IMR-90 (cell line): ENCODE measurements at regions not wholly inside any gene's neighbourhood (a gene's known extent, or its start where the extent isn't known, plus 50 kb on each side); places are given as distances from the start of the nearest gene placed in this dataset.

Source experiments
- ATAC-seq: fragments of 200-7000 bp; cut with Tn5 transposase; 2 replicates; pipeline ENCODE4 v1.9.1; 2020; ENCODE audit warnings: low read depth, mild to moderate bottlenecking, moderate library complexity
- BruUV-seq: library from RNA; stranded (reverse); fragments of 400-500 nt; replicated peaks from 2 replicates; lab custom pipeline; 2021; lab: Mats Ljungman, UMichigan
- CTCF ChIA-PET: fragments of 300-600 bp; formaldehyde crosslinking; extraction: SDS; loops from one replicate; lab custom pipeline; 2021; ENCODE audit warnings: antibody characterized with exemption; lab: Yijun Ruan, JAX
- POLR2A ChIA-PET: fragments of 300-600 bp; sonication (Branson Sonifier 250); formaldehyde crosslinking; loops from one replicate; lab custom pipeline; 2022; ENCODE audit warnings: antibody characterized with exemption; ENCODE audit not compliant: unreplicated experiment; lab: Charles Lee
- DNase-seq: peaks from one replicate; pipeline ENCODE4 v3.0.0; 2013
- H2AFZ ChIP-seq: replicated peaks from 2 replicates; pipeline ENCODE3; 2013; ENCODE audit warnings: low read length, mild to moderate bottlenecking; ENCODE audit not compliant: poor library complexity
- H2AK5ac ChIP-seq: 2 replicates; pipeline ENCODE4 v1.6.1; 2013; ENCODE audit warnings: low read depth, low read length, inconsistent platforms
- H2AK9ac ChIP-seq: replicated peaks from 2 replicates; pipeline ENCODE3; 2013; ENCODE audit warnings: mild to moderate bottlenecking, low read depth, low read length, moderate library complexity; ENCODE audit not compliant: poor library complexity
- H2BK120ac ChIP-seq: 2 replicates; pipeline ENCODE4 v1.6.1; 2013; ENCODE audit warnings: low read depth, low read length, inconsistent platforms
- H2BK15ac ChIP-seq: 3 replicates; pipeline ENCODE4 v1.6.1; 2013; ENCODE audit warnings: low read depth, low read length, inconsistent platforms
- H2BK20ac ChIP-seq: 2 replicates; pipeline ENCODE4 v1.6.1; 2013; ENCODE audit warnings: low read depth, mild to moderate bottlenecking, inconsistent platforms, low read length, moderate library complexity
- H2BK5ac ChIP-seq: 2 replicates; pipeline ENCODE4 v1.6.1; 2013; ENCODE audit warnings: mild to moderate bottlenecking, low read depth, low read length, inconsistent platforms; ENCODE audit not compliant: poor library complexity, severe bottlenecking
- H3K14ac ChIP-seq: replicated peaks from 2 replicates; pipeline ENCODE4 v1.6.1; 2013; ENCODE audit warnings: low read depth, low read length, inconsistent platforms
- H3K18ac ChIP-seq: 2 replicates; pipeline ENCODE4 v1.6.1; 2013; ENCODE audit warnings: low read depth, low read length, control low read depth
- H3K23ac ChIP-seq: 2 replicates; pipeline ENCODE4 v1.6.1; 2013; ENCODE audit warnings: low read depth, low read length, inconsistent platforms
- H3K27ac ChIP-seq: 2 replicates; pipeline ENCODE4 v1.5.1; 2013; ENCODE audit warnings: mild to moderate bottlenecking, control low read depth, low read length; ENCODE audit not compliant: insufficient read depth
- H3K27me3 ChIP-seq: 2 replicates; pipeline ENCODE4 v1.6.1; 2013; ENCODE audit warnings: low read length; ENCODE audit not compliant: control insufficient read depth, insufficient read depth
- H3K36me3 ChIP-seq: 2 replicates; pipeline ENCODE4 v1.6.1; 2013; ENCODE audit warnings: low read length, mixed read lengths; ENCODE audit not compliant: control insufficient read depth, insufficient read depth
- H3K4ac ChIP-seq: 2 replicates; pipeline ENCODE4 v1.6.1; 2013; ENCODE audit warnings: low read depth, low read length, inconsistent platforms
- H3K4me1 ChIP-seq: 2 replicates; pipeline ENCODE4 v1.6.1; 2013; ENCODE audit warnings: low read length, mixed read lengths; ENCODE audit not compliant: control insufficient read depth, insufficient read depth
- H3K4me2 ChIP-seq: 2 replicates; pipeline ENCODE4 v1.6.1; 2013; ENCODE audit warnings: low read depth, mild to moderate bottlenecking, control low read depth, low read length, moderate library complexity
- H3K4me3 ChIP-seq: 2 replicates; pipeline ENCODE4 v1.5.1; 2013; ENCODE audit warnings: low read depth, mild to moderate bottlenecking, control low read depth, low read length, moderate library complexity; ENCODE audit not compliant: insufficient read depth
- H3K56ac ChIP-seq: 2 replicates; pipeline ENCODE4 v1.6.1; 2013; ENCODE audit warnings: low read length, inconsistent platforms; ENCODE audit not compliant: insufficient read depth; ENCODE audit errors: extremely low read depth
- H3K79me1 ChIP-seq, 2 experiments: 2 replicates each; pipeline ENCODE4 v1.6.1; 2013; ENCODE audit warnings: low read length in 2 of 2, inconsistent platforms in 1 of 2, low read depth in 1 of 2
- H3K9ac ChIP-seq: 2 replicates; pipeline ENCODE4 v1.6.1; 2013; ENCODE audit warnings: low read depth, low read length, control low read depth
- H3K9me1 ChIP-seq: 2 replicates; pipeline ENCODE4 v1.6.1; 2013; ENCODE audit warnings: low read length, inconsistent platforms; ENCODE audit not compliant: insufficient read depth
- H3K9me3 ChIP-seq: 2 replicates; pipeline ENCODE4 v1.6.1; 2013; ENCODE audit warnings: low read length; ENCODE audit not compliant: control insufficient read depth, insufficient read depth
- H4K20me1 ChIP-seq: 2 replicates; pipeline ENCODE4 v1.6.1; 2013; ENCODE audit warnings: low read length, inconsistent platforms; ENCODE audit not compliant: insufficient read depth
- H4K5ac ChIP-seq: 2 replicates; pipeline ENCODE4 v1.6.1; 2013; ENCODE audit warnings: mild to moderate bottlenecking, low read depth, low read length, control low read depth
- H4K8ac ChIP-seq, 2 experiments: 2 replicates each; pipeline ENCODE4 v1.6.1; 2013; ENCODE audit warnings: low read depth in 2 of 2, low read length in 2 of 2, control low read depth in 1 of 2, inconsistent platforms in 1 of 2
- H4K91ac ChIP-seq: 2 replicates; pipeline ENCODE4 v1.6.1; 2013; ENCODE audit warnings: low read depth, low read length, inconsistent platforms; ENCODE audit not compliant: insufficient read depth
- BHLHE40 ChIP-seq: fragments of 150-350 bp; IDR thresholded peaks from 2 replicates; pipeline ENCODE4 v1.6.1; 2016; ENCODE audit warnings: mild to moderate bottlenecking, low read depth, low read length
- CEBPB ChIP-seq: IDR thresholded peaks from 2 replicates; pipeline ENCODE4 v1.6.1; 2012; ENCODE audit warnings: low read depth, low read length, improper control_type of control experiment
- CHD1 ChIP-seq: IDR thresholded peaks from 2 replicates; pipeline ENCODE4 v1.6.1; 2012; ENCODE audit warnings: low read depth, low read length, improper control_type of control experiment
- FOS ChIP-seq: fragments of 150-350 bp; IDR thresholded peaks from 2 replicates; pipeline ENCODE4 v1.6.1; 2016; ENCODE audit warnings: low read depth, low read length
- MXI1 ChIP-seq: IDR thresholded peaks from 2 replicates; pipeline ENCODE4 v1.6.1; 2012; ENCODE audit warnings: low read depth, mild to moderate bottlenecking, low read length, moderate library complexity, borderline replicate concordance
- POLR2A ChIP-seq: IDR thresholded peaks from 2 replicates; pipeline ENCODE4 v1.6.1; 2012; ENCODE audit warnings: mild to moderate bottlenecking, low read depth, low read length
- RAD21 ChIP-seq: IDR thresholded peaks from 2 replicates; pipeline ENCODE4 v1.6.1; 2012; ENCODE audit warnings: low read length, improper control_type of control experiment
- RCOR1 ChIP-seq: IDR thresholded peaks from 2 replicates; pipeline ENCODE4 v1.6.1; 2012; ENCODE audit warnings: mild to moderate bottlenecking, low read length, improper control_type of control experiment; ENCODE audit not compliant: insufficient replicate concordance
- WGBS, 2 experiments: methylation state at CpG; one replicate each; pipeline versions ENCODE4 v1.1.5 to v1.1.7; 2013; ENCODE audit warnings: missing lambda C conversion rate in 2 of 2; ENCODE audit not compliant: insufficient read length in 1 of 2; ENCODE audit errors: extremely low coverage in 2 of 2; 5-methylcytosine and 5-hydroxymethylcytosine counted together
- dilution Hi-C: fragments of 300-500 bp; cut with HindIII; formaldehyde crosslinking; loops from one replicate; pipeline ENCODE4 v1.14.3; 2018; ENCODE audit warnings: low sequenced_read_pairs; ENCODE audit not compliant: unreplicated experiment
- in situ Hi-C: fragments of 300-500 bp; cut with MboI; formaldehyde crosslinking; loops from 3 replicates; pipeline ENCODE4 v1.14.3; 2019; ENCODE audit warnings: low sequenced_read_pairs, inconsistent platforms, mixed read lengths
- intact Hi-C: fragments of 100-400 bp; cut with micrococcal nuclease; formaldehyde crosslinking; loops from 2 replicates; pipeline ENCODE4 v1.10.0; 2022
- TF ChIP-seq, protein P1 (sequence below): fragments of 150-350 bp; IDR thresholded peaks from 2 replicates; pipeline ENCODE4 v1.6.1; 2016; ENCODE audit warnings: low read depth, mild to moderate bottlenecking, low read length, moderate library complexity, borderline replicate concordance

DNA sequence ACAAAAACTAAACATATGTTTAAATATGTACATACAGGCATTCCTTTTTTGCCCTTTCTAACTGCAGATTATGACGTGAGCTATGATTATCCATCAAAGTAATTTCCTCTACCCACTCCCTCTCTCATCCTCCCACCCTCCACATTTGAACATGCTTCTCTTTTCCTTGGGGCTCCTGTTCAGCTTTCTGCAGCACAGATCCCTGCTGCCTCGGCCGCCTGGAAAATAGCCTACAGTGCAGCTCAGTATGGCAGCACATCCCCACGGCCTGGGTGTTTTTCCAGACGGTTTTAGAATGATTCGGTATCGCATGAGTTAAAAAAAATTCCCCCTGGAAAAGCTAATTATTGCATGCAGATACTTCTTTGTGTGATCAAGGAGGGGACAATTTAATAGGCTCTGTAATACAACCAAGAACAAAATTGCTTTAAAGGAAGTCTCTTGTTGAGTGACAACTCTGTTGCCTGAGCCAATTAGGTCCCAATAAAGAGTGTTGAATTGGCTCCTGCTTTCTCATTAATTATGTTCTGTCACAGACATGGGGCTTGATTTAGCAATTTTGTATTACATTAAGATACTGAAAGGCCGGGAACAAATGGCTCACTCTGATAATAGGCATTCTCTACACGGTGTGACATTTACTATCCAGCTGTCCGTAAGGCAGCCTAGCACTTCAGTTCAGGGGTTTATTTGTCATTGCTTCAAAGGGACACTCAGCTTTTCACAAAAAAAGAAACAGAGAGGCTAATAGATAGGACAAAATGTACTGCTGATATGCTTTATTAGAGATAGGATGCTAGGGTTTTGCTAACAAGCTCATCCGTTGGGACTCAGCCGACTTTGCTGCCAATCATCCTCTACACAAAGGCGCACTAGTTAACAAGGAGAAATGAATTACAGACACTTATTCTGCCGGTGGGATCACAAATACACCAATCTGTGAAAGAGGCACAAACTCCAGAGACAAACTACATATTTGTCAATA lies 285.8 kb upstream of the G2E3 start (continued):
- TF ChIP-seq MXI1: no peak

DNA sequence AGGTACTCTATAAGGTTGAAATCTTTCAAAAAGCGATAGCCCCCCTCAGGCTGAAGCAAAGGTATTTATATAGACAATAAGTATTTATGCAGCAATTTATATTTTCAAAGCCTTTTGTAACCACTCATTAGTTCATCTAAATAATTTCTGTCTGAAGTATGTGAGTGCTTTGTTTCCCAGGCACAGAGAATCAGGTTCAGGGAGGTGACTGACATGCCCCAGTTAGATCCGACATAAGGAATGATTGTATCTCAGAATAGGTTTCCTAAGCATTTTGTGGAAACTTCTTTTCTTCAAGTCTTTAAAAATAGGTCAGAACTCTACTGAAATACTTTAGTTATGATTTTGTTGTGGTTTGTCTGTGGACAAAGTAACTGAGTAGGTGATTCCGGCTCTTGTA lies 283.4 kb upstream of the G2E3 start:
- in situ Hi-C loops: no loop called here
- Histone ChIP-seq H2AK5ac (no peak overlapping the region), H3K14ac (no peak overlapping the region), H3K79me1 (no peaks in the 10 kb centered on the region), H3K4me1 (no peaks in the 10 kb centered on the region), H3K27me3 (no peaks in the 10 kb centered on the region), H3K56ac (no peak overlapping the region), H2BK5ac (no peak overlapping the region), H2BK20ac (no peak overlapping the region), H3K23ac (no peak overlapping the region), H3K4me3 (no peak overlapping the region), H3K36me3 (no peaks in the 10 kb centered on the region), H4K8ac (no peak overlapping the region), H3K18ac (no peak overlapping the region), H4K91ac (no peak overlapping the region), H3K9me3 (no peaks in the 10 kb centered on the region), H2AFZ (no peak overlapping the region), H2BK120ac (no peak overlapping the region), H3K4ac (no peak overlapping the region), H2BK15ac (no peak overlapping the region), H3K9ac (no peak overlapping the region), H3K4me2 (no peak overlapping the region), H4K20me1 (no peaks in the 10 kb centered on the region), H3K27ac (no peak overlapping the region), H3K9me1 (no peaks in the 10 kb centered on the region), H2AK9ac (no peak overlapping the region), H4K5ac (no peak overlapping the region)
- ATAC-seq (no peak), DNase-seq (no peak)
- no TSS peak for BruUV-seq
- POLR2A ChIA-PET: no interaction called here
- intact Hi-C loops: no loop called here
- TF ChIP-seq CEBPB: no peak
- TF ChIP-seq POLR2A: no peak
- no peak for TF ChIP-seq CHD1
- TF ChIP-seq BHLHE40: no peak
- no peak for TF ChIP-seq FOS
- TF ChIP-seq RCOR1: no peak
- TF ChIP-seq, protein P1, sequence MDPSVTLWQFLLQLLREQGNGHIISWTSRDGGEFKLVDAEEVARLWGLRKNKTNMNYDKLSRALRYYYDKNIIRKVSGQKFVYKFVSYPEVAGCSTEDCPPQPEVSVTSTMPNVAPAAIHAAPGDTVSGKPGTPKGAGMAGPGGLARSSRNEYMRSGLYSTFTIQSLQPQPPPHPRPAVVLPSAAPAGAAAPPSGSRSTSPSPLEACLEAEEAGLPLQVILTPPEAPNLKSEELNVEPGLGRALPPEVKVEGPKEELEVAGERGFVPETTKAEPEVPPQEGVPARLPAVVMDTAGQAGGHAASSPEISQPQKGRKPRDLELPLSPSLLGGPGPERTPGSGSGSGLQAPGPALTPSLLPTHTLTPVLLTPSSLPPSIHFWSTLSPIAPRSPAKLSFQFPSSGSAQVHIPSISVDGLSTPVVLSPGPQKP: no peak
- no peak for TF ChIP-seq RAD21
- CTCF ChIA-PET: no interaction called here
- WGBS, 2 experiments: no CpG with 5 or more reads among the region's 3 CpGs
- dilution Hi-C loops: no loop called here
